ENCODE measurements at regions not wholly inside any gene's neighbourhood (a gene's known extent, or its start where the extent isn't known, plus 50 kb on each side); places are given as distances from the start of the nearest gene placed in this dataset.

GRCh38 chr18:53991202-53991601 is 233.3 kb downstream of the MBD2 start:
- TF ChIP-seq POLR2AphosphoS5 (IDR thresholded peaks at IDR 0.05; ENCODE audit: insufficient read depth in 1 of 2, low read depth in 1 of 2) (no peak), CTCF (IDR thresholded peaks at IDR 0.05) (no peak)
